Left lung (tissue), 4 donors: ENCODE measurements at regions not wholly inside any gene's neighbourhood (a gene's known extent, or its start where the extent isn't known, plus 50 kb on each side); places are given as distances from the start of the nearest gene placed in this dataset.

Experiments
- ATAC-seq: fragments of 200-7000 bp; cut with Tn5 transposase; one replicate; pipeline ENCODE4 v1.9.1; 2020; ENCODE audit warnings: moderate library complexity
- DNase-seq, 4 donors: peaks; one replicate each; pipeline ENCODE4 v3.0.0-alpha.2; 2013 to 2020
- H3K27ac ChIP-seq, 2 donors: fragments of 200-600 bp; sonication (generic) in 1 of 2; one replicate each; pipeline versions ENCODE4 v1.5.0 to v1.8.0; 2020 to 2021
- H3K27me3 ChIP-seq, 2 donors: fragments of 200-600 bp; sonication (generic) in 1 of 2; one replicate each; pipeline versions ENCODE4 v1.5.0 to v1.8.0; 2020 to 2021
- H3K36me3 ChIP-seq, 2 donors: fragments of 200-600 bp; sonication (generic) in 1 of 2; one replicate each; pipeline versions ENCODE4 v1.5.0 to v1.8.0; 2020 to 2021
- H3K4me1 ChIP-seq, 2 donors: fragments of 200-600 bp; one replicate each; pipeline ENCODE4 v1.8.0; 2021
- H3K4me3 ChIP-seq, 2 donors: fragments of 200-600 bp; sonication (generic) in 1 of 2; one replicate each; pipeline versions ENCODE4 v1.5.0 to v1.8.0; 2020 to 2021; ENCODE audit warnings: mild to moderate bottlenecking in 1 of 2
- H3K9me3 ChIP-seq, 2 donors: fragments of 200-600 bp; sonication (generic) in 1 of 2; one replicate each; pipeline versions ENCODE4 v1.5.0 to v1.8.0; 2020 to 2021
- intact Hi-C, 2 donors: fragments of 100-400 bp; cut with DNase I; formaldehyde crosslinking; loops; one replicate each; pipeline versions ENCODE4 v1.11.2 to v1.14.2; 2022
- TF ChIP-seq, protein P1 (sequence below), 2 donors: fragments of 200-600 bp; sonication (generic) in 1 of 2; IDR thresholded peaks; one replicate each; pipeline versions ENCODE4 v1.5.0 to v1.8.0; 2021; ENCODE audit warnings: antibody characterized with exemption in 2 of 2
- donor health status: DM: no; HTN: yes; CAD: no.
- donor health status: DM: no; HTN: no; CAD: no.

GRCh38 chr14:40838601-40839000 is 768.1 kb upstream of the LRFN5 start:
- H3K4me3 ChIP-seq: no peak overlapping the region
- H3K9me3 ChIP-seq: peaks cover 0 to 6% of the 10 kb centered on the region in 2 donors
- H3K27me3 ChIP-seq: no peaks in the 10 kb centered on the region
- H3K4me1 ChIP-seq: no peaks in the 10 kb centered on the region
- no peak for DNase-seq
- H3K36me3 ChIP-seq: no peaks in the 10 kb centered on the region
- intact Hi-C loops: no loop called here
- no peak for ATAC-seq
- H3K27ac ChIP-seq: no peak overlapping the region
- TF ChIP-seq, protein P1, sequence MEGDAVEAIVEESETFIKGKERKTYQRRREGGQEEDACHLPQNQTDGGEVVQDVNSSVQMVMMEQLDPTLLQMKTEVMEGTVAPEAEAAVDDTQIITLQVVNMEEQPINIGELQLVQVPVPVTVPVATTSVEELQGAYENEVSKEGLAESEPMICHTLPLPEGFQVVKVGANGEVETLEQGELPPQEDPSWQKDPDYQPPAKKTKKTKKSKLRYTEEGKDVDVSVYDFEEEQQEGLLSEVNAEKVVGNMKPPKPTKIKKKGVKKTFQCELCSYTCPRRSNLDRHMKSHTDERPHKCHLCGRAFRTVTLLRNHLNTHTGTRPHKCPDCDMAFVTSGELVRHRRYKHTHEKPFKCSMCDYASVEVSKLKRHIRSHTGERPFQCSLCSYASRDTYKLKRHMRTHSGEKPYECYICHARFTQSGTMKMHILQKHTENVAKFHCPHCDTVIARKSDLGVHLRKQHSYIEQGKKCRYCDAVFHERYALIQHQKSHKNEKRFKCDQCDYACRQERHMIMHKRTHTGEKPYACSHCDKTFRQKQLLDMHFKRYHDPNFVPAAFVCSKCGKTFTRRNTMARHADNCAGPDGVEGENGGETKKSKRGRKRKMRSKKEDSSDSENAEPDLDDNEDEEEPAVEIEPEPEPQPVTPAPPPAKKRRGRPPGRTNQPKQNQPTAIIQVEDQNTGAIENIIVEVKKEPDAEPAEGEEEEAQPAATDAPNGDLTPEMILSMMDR (IDR thresholded peaks at IDR 0.05): no peak

DNA sequence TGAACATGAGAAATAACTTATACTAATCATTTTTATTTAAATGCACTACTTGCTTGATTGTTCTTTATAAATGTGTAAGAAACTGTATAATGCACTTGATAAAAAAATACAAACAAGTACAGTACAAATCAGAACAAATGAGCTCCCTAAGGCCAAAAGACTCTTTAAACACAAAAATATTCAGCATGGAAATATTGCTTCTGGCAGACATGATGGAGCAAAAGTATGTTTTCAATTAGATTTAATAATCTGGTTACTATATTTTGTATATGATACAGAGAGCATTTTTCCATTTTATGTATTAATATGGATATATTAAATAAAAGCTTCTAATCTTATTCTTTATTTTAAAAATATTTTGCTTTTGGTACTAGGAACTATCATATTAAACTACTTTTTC is 800.2 kb upstream of the LRFN5 start:
- Histone ChIP-seq H3K27me3 (no peaks in the 10 kb centered on the region), H3K36me3 (no peaks in the 10 kb centered on the region), H3K9me3 (peaks cover 0 to 8% of the 10 kb centered on the region in 2 donors), H3K4me3 (no peak overlapping the region), H3K4me1 (no peaks in the 10 kb centered on the region), H3K27ac (no peak overlapping the region)
- intact Hi-C loops: no loop called here
- ATAC-seq (no peak), DNase-seq (no peak)
- TF ChIP-seq, protein P1 (IDR thresholded peaks at IDR 0.05): no peak

GRCh38 chr14:40796168-40796567 is 810.5 kb upstream of the LRFN5 start:
- Histone ChIP-seq H3K27me3 (no peaks in the 10 kb centered on the region), H3K4me3 (no peak overlapping the region), H3K36me3 (no peaks in the 10 kb centered on the region), H3K9me3 (peaks cover 0 to 2% of the 10 kb centered on the region in 2 donors), H3K4me1 (no peaks in the 10 kb centered on the region), H3K27ac (no peak overlapping the region)
- ATAC-seq (no peak), DNase-seq (no peak)
- intact Hi-C loops: no loop called here
- TF ChIP-seq, protein P1 (IDR thresholded peaks at IDR 0.05): no peak

GRCh38 chr14:40784860-40785259 is 821.8 kb upstream of the LRFN5 start:
- DNase-seq (peak in 1 of 4 donors; percentile 11), ATAC-seq (no peak)
- intact Hi-C loops: no loop called here
- Histone ChIP-seq H3K9me3 (peaks cover 0 to 4% of the 10 kb centered on the region in 2 donors), H3K4me3 (no peak overlapping the region), H3K27me3 (no peaks in the 10 kb centered on the region), H3K36me3 (no peaks in the 10 kb centered on the region), H3K4me1 (no peaks in the 10 kb centered on the region), H3K27ac (no peak overlapping the region)
- TF ChIP-seq, protein P1 (IDR thresholded peaks at IDR 0.05): no peak

DNA sequence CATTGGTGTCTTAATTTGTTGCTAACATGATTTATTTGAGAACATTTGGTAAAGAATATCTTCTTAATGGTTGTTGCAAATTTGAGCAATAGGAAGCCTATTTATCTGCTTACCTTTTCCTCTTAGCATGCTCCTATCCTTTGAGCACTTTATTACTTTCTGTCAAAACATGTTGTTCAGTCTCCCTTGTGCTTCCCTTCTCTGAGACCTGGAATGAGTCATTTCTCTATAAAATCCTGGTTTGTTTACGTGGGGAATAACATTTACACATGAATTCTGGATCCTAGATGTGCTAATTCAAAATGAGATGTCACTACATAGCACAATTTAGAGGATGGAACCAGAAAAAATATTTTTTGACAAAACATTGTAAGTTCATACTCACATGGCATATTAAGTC is 844.0 kb upstream of the LRFN5 start:
- ATAC-seq (no peak), DNase-seq (no peak)
- H3K27me3 ChIP-seq: no peaks in the 10 kb centered on the region
- no peaks in the 10 kb centered on the region for H3K36me3 ChIP-seq
- TF ChIP-seq, protein P1 (IDR thresholded peaks at IDR 0.05): no peak
- no peak overlapping the region for H3K27ac ChIP-seq
- no peaks in the 10 kb centered on the region for H3K9me3 ChIP-seq
- no peaks in the 10 kb centered on the region for H3K4me1 ChIP-seq
- intact Hi-C loops: no loop called here
- H3K4me3 ChIP-seq: no peak overlapping the region
